KBM-7 (cell line): ENCODE measurements at regions not wholly inside any gene's neighbourhood (a gene's known extent, or its start where the extent isn't known, plus 50 kb on each side); places are given as distances from the start of the nearest gene placed in this dataset.
A peak's percentile ranks its signal among the peaks of the same experiment; 100 is the strongest.
"Not testable (repeated sequence)": the region's sequence is repeated elsewhere in the genome, so short reads cannot be mapped to it uniquely, and the experiment has no call there.

Experiments
- DNase-seq: peaks from one replicate; pipeline ENCODE4 v3.0.0-alpha.2; 2015
- in situ Hi-C: fragments of 300-500 bp; cut with MboI; formaldehyde crosslinking; loops from 2 replicates; pipeline ENCODE4 v1.14.3; 2020; ENCODE audit warnings: low sequenced_read_pairs, low pct_unique_long_range_greater_than_20kb, mixed read lengths

GRCh38 chr10:95137990-95138625 is 55.9 kb upstream of the ACSM6 start:
- DNase-seq, in situ Hi-C loops: not testable (repeated sequence)

DNA sequence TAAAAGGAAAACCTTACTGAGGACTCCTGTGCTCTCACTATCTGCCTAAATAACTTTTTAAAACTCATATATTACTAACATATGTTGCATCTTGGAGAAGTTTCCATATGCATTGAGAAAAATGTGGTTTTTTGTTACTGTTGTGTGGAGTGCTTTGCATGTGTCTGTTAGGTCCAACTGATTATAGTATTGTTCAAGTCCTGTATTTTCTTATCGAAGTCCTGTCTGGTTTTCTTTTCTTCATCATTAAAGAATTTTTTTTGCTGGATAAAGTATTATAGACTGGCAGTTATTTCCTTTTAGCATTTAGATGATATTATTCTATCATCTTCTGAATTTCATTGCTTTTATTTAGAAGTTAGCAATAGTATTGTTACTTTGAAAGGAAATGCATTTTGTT is 59.5 kb upstream of the ACSM6 start:
- DNase-seq, result no peak
- in situ Hi-C loops, result no loop called here

DNA sequence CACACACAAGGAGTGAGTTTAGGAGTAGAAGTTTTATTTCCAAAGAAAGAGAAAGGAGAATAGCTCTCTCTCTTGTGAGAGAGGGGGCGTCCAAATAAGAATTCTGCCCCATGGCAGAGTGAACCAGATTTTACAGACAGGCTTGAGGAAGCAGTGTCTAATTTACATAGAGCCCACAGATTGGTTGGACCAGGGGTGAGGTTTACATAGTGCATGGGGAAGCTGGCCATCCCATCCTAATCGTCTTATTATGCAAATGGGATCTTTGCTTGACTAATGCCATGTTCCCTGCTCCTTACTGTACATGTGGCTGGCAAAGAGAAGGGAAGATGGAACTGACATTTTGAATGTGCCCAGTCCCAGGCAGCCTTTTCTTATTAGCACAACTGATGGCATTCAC is 60.0 kb upstream of the ACSM6 start:
- in situ Hi-C loops, result no loop called here
- peak; percentile 17 for DNase-seq

DNA sequence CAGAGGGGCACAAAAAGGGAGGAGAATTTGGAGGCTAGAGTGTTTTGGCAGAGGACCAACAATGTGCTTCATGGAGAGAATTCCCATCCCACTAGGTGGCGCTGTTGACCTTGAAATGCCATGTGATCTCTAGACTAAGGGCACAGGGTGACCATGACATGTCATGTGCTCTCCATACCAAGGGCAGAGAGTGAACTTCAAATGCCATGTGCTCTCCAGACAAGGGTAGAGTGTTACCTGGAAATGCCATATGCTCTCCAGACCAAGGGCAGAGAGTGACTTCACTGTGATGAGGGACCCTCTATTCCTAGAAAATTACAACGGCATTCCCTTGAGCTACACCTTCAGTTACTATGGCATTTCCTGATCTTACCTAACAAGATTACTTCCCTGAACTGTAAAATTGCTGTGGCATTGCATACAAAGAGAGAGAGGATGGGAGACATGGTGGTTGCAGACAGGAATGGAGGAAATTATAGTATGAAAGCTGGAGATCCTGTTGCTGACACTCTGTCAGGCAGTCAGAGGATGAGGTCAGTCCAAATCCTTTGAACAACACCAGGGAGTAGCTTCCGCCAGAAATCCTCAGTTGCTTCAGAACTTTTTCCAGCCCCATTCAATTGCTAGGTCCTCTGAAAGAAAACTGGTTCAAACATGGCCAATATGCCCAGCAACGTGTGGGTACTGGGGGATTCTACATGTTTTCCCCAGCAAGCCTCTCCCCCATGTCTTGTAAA is 60.9 kb upstream of the ACSM6 start:
- in situ Hi-C loops, result no loop called here

GRCh38 chr10:95130429-95130828 is 61.1 kb upstream of the CYP2C8 start:
- in situ Hi-C loops, DNase-seq: not testable (repeated sequence)

More for the DNA sequence above, 60.9 kb upstream of the ACSM6 start:
- DNase-seq, result peak; percentile 94

DNA sequence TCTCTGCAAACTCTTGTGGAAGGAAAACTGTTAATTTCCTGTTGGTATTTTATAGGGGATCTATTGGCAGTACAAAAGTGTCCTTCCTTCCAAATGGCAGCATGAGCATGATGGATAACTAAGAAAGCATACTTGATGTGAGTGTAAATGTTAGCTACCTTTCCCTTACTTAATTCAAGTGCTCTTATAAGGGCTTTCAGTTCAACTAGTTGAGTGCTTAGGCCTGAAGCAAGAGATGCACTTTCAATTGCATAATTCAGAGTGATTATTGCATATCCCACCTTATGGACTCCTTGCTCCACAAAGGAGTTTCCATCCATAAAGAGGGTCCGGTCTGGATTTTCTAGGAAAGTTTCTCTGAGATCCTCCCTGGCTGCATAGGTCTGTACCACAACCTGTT is 56.3 kb upstream of the CYP2C8 start:
- in situ Hi-C loops, result no loop called here
- DNase-seq, result no peak

DNA sequence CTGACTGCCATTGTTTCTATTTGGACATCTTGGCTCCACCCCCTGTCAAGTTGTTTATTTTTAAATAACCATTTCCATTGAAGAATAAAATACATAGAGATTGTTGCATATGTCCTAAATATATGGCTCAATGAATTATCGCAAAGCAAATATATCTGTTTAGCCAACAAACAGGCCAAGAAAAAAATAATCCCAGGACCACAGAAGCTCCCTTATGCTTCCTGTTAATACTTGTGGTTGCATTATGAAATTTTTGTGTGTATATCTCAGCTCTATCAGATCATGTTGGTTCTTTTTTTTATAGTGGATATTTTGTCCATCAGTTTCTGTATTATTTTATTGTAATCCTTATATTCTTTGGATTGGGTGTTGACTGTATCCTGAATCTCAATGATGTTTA is 53.4 kb upstream of the CYP2C8 start:
- in situ Hi-C loops, result no loop called here
- DNase-seq, result no peak

DNA sequence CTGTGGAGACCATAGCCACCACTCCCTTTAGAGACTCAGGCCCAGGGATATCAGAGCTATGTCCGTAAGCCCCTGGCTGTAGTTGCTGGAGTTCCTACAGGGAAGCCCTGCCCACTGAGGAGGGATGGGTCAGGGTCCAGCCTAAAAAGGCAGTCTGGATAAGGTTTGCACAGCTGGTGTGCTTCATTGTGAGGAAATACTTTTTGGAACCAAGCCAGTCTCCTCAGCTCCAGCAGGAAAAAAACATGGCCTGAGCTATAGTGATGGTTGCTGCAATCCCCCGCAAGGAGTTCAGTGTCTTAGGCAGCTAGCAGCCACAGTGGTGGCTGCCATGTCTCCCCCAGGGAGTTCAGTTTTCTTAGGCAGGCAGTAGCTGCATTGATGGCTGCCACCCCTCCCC is 52.6 kb upstream of the CYP2C8 start:
- in situ Hi-C loops, result no loop called here
- DNase-seq, result no peak
